HFF-Myc (cell line): ENCODE measurements at regions not wholly inside any gene's neighbourhood (a gene's known extent, or its start where the extent isn't known, plus 50 kb on each side); places are given as distances from the start of the nearest gene placed in this dataset.

ENCODE experiments used
- DNase-seq: peaks from one replicate; pipeline ENCODE4 v3.0.0-alpha.2; 2011; ENCODE audit warnings: low read depth; ENCODE audit errors: extremely low read depth
- H3K4me3 ChIP-seq: replicated peaks from 2 replicates; pipeline ENCODE4 v1.5.1; 2011; ENCODE audit warnings: low read depth, mild to moderate bottlenecking, control low read depth, low read length
- TF ChIP-seq, protein P1 (sequence below): IDR thresholded peaks from 2 replicates; pipeline ENCODE4 v1.5.1; 2012; ENCODE audit warnings: mild to moderate bottlenecking, low read depth, low read length, control low read depth; ENCODE audit errors: missing control alignments

DNA sequence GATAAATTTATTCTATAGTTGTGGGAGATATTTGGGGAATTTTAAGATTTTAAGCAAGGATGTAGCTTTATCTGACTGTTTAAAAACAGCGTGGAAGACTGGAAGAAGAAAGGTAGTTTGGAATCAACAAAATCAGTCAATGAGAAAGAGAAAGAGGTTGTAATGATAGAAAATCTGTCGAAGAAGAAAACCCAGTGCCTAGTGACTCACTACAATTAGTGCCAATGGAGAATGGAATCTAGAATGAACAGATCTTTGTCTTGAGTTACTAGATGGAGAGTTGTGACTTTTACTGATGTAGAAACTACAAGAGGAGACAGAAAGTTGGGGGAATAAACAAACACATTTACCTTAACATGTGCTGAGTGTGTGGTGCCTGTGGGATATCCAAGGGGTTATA is 577.8 kb upstream of the NR5A2 start:
- no peak overlapping the region for H3K4me3 ChIP-seq
- TF ChIP-seq, protein P1, sequence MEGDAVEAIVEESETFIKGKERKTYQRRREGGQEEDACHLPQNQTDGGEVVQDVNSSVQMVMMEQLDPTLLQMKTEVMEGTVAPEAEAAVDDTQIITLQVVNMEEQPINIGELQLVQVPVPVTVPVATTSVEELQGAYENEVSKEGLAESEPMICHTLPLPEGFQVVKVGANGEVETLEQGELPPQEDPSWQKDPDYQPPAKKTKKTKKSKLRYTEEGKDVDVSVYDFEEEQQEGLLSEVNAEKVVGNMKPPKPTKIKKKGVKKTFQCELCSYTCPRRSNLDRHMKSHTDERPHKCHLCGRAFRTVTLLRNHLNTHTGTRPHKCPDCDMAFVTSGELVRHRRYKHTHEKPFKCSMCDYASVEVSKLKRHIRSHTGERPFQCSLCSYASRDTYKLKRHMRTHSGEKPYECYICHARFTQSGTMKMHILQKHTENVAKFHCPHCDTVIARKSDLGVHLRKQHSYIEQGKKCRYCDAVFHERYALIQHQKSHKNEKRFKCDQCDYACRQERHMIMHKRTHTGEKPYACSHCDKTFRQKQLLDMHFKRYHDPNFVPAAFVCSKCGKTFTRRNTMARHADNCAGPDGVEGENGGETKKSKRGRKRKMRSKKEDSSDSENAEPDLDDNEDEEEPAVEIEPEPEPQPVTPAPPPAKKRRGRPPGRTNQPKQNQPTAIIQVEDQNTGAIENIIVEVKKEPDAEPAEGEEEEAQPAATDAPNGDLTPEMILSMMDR: no peak
- no peak for DNase-seq

DNA sequence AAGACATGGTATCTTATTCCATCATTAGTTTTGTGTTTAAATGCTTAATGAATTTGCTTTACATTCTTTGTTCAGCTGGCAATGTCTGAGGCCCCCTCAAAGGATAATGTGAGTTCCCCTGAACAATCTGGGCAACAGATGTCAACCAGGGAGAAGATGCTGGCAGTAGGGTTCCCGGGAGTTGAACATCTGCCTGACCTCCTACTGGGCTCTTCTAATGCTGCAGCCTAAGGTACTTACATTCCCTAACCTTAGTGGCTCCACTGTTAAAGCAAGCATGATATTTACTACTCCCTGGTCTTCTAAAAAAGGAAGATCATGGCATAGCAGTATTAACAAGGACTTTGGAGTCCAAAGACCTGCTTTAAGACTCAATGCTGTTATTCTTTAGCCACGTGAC is 574.9 kb upstream of the NR5A2 start:
- no peak for DNase-seq
- TF ChIP-seq, protein P1: no peak
- no peak overlapping the region for H3K4me3 ChIP-seq

DNA sequence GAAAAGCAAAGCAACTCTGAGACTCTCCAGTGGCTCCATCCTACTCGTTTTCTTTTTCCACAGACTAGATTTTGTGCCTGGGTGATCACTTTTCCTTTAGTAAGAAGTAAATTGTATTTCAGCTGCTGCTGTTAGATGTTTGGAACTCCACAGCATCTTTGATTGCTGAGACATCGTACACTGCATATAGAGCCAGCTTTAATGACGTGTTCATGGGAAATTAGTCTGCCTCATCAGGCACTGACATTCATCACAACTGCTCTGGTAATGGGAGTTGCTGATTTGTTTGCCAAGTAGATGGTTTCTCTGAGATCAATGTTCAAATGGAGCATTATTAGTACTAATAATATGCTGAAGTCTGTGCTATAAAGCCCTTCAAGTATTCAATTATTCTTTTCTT is 573.8 kb upstream of the NR5A2 start:
- TF ChIP-seq, protein P1: no peak
- no peak overlapping the region for H3K4me3 ChIP-seq
- no peak for DNase-seq

DNA sequence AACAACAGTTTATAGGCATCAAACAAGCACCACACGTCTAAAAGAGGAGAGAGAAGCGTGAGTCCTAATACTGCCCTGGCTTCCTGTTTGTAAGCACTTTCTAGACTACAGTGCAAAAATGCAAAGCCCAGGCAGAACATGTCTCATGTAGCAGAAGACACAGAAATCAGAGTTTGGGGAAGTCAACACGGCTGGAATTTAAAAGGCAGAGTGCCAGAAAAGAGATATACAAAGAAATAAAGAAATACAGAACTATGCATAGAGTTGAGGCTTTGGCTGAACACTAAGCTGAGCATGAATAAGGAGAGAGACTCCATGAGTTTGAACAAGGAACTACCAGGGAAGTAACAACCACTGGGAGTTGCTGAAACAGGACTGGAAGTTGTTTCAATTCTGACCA is 566.6 kb upstream of the NR5A2 start:
- TF ChIP-seq, protein P1: no peak
- DNase-seq: no peak
- H3K4me3 ChIP-seq: no peak overlapping the region

DNA sequence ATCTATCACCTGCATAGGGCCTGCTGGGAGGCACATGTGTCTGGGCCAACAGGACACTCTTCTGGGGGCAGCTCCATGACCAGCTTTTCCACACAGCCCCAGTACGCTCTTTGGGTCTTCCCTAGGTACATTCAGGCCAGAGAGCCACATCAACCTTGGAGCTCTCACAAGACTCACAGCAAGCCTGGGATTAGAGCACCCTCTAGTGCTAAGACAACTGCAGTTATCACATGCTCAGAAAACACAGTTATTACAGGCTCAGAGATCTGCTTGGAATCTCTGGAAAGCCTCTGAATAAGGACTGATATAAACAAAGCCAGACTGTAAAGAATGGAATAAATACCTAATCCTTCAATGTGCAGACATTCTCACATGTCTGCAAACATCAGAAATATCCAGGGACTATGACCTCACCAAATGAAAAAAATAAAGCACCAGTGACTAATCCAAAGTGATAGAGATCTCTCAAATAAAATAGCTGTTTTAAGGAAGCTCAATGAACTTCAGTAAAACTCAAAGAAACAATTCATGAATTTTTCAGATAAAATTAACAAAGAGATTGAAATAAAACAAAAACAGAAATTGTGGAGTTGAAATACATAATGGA is 563.9 kb upstream of the NR5A2 start:
- TF ChIP-seq, protein P1: peak; percentile 67
- H3K4me3 ChIP-seq: no peak overlapping the region
- peak; percentile 31 for DNase-seq

DNA sequence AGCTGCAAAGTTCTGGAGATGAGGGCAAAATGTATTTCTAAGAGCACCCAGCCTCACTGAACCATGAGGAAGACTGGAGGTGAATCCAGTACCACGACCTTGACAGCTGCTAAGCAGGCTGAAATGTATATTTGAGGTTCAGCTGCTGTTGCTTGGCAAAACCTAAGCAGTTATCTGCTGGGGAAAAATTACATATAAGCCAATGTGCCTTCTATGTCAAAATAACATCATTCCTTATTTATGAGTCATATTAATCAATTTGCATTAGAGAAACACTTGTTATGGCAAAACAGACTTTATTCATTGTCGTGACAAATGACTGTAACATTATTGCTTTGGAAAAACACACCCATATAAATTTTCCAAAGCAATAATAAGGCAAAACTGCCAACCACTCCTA is 560.5 kb upstream of the NR5A2 start:
- TF ChIP-seq, protein P1: no peak
- no peak overlapping the region for H3K4me3 ChIP-seq
- DNase-seq: no peak

DNA sequence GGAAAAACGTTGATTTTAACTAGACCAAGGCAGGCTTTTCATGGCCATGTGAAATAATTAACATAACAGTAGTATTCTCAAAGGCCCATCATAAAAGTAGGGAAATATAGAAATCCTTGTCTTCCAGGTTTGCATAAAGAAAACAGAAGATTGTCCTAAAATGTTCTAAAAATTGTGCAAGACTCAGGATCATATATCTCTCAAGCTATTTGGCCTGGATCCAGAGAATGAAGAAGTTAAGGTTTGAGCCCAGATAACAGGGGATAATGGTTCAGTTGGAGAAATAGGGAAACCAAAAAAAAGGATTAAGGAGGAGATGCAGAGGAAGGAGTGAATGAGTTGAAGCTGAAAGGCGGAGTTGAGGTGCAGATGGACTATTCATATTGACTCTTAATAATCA is 555.5 kb upstream of the NR5A2 start:
- TF ChIP-seq, protein P1: no peak
- H3K4me3 ChIP-seq: no peak overlapping the region
- no peak for DNase-seq
